Stimulated activated naive CD8-positive, alpha-beta T cell treated with anti-CD3 and anti-CD28 coated beads, Interleukin-15, Interleukin-2, amounts not matched to agents 100 U/mL and 50 U/mL, for 24 hours (primary cell): ENCODE measurements at regions not wholly inside any gene's neighbourhood (a gene's known extent, or its start where the extent isn't known, plus 50 kb on each side); places are given as distances from the start of the nearest gene placed in this dataset.
"Not testable (repeated sequence)": the region's sequence is repeated elsewhere in the genome, so short reads cannot be mapped to it uniquely, and the experiment has no call there.

Experiments used
- ATAC-seq: fragments of 150-1000 bp; cut with Tn5 transposase; one replicate; pipeline ENCODE4 v1.10.0; 2021
- DNase-seq: peaks from one replicate; pipeline ENCODE4 v3.0.0; 2021

DNA sequence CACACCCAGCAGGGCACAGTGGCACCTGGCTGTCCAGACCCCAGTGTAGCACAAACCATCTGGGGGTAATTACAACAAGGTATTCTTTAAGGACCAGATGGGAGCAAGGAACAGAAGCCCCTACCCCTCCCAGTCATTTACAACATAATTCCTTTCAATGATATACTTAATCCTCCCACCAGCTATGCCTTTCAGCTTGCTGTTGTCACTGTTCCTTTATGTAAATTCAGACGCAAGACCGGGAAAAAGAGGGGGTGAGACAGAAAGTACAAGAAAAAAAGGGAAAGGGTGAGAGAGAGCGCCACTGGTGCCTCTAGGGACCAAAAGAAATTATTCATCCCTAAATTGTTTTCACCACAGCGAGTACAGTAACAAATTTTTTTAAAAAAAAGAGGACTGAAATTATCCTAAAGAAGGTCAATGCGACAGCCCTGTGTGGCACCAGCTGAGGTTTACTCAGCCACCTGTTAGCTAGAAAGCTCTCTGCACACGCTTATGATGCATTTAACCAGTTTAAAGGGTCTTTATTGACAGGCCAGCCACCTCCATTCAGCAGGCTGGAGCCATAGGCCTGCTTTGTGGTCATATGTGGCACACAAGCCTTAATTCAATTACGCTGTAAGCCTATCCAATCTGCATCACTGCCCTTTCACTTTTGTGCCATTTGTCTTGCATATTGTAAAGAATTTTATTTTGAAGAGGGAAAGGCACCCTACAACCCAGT lies 210.2 kb upstream of the ISL1 start:
- DNase-seq (no peak), ATAC-seq (no peak)

DNA sequence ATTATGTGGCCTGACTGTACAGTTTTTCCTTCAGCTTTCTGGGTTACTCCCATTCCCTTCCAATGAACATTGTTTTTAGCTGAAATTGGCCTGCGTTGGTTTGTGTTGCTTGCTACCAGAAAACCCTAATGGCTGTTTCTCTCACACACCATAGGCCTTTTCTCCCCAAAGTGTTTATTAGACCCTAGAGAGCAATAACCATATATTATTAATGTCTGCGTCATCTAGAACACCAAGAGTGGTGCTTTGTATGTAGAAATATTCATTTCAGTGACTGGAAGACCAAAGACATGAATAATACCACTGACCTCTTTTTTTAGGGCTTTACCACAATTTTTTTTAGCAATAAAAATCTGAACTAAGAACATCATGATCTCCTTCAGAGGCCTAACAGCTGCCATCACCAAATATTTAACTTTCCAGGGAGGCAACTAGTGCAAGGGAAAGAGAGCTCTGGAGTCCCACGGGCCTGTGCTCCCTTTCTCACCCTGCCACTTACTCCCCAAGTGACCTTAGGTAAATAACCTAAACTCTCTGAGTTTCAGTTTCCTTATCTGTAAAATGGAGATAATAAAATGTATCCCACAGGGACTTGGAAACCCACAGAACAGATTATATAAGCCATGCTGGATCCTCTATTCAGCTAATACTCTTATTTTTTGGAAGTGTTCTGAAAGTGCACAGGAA lies 201.9 kb upstream of the ISL1 start:
- ATAC-seq (no peak), DNase-seq (no peak)

DNA sequence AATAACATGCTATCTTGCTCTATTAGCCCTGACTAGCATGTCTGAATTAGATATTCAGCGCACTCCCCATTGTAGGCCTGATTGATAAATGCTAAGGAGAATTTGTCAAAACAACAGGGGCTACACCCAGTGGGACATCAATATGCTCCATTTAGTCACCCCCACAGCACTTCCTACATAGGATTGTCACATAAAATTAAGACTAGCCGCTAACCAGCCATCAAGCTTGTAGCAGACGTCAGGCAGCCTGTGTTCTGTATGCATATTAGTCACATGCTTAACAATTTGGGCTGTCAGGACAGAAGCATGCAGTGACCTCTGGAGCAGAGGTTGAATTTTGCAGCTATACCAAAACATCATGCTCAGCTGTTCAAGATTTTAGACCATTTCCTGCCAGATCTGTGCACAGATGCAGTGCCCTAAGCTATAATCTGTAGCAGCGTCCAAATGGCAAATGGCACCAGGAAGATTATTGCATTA lies 197.4 kb upstream of the ISL1 start:
- no peak for ATAC-seq

DNA sequence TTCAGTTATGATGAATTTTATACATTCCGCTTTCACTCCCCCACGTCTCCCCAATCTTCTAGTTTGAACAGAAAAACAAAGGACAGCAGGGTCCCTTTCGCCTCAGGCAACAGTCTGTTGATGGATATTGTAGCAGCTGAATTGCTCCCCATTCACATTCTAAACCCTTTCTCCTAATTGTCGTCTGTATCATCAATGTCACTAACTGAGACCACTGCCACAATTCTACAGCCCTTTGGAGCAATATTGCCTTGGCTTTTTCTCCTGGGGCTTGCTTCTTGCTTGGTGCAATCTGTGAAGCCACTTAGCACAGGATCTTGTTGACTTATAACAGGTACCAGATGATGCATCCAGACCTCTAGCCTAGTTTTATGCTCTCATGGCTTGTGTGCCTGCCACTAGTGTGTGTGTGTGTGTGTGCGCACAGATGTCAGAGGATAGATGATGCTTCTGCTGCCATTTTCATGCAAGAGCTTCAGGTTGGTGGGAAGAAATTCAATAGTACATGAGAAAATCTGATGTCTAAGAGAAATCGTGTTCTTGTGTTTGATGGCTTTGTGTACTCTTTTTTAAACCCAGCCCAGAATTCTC lies 195.2 kb upstream of the ISL1 start:
- ATAC-seq = no peak
- DNase-seq = no peak

More for the DNA sequence above, 197.4 kb upstream of the ISL1 start:
- no peak for DNase-seq

DNA sequence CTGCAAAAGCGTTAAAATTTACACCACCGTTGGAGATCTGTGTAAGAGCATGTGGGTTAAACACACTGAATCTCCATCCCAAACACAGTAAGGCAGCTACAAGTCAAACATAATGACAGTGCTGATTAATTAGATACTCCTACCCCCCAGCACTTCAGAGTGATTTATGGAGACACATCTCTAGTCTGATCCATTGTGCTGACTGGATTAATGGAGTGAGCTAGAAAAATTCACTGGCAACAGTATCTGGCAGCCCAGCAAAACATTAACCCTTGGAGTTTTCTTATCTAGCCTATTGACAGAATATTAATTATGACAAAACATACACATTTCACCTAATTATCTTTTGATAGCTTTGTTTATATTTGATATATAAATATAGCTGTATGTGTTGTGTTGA lies 188.6 kb upstream of the ISL1 start:
- ATAC-seq (no peak), DNase-seq (no peak)

DNA sequence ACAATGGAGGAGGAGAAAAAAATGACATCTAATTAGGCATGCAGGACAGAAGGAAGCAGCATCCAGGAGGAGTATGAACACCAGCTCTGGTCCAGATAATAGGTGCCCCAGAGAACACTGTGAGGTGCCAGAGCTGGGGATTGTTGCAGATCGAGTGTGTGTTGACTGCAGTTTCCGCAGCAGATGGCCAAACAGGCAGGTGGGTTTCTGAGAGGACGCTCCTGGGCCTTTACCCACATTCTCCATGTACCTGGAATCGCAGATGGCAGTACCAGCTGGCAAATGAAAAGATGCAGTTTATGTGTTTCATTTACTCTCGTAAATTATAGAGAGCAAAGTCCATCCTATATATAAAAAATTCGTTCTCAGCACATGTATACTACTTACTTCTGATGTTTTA lies 182.2 kb upstream of the ISL1 start:
- DNase-seq = no peak
- no peak for ATAC-seq

DNA sequence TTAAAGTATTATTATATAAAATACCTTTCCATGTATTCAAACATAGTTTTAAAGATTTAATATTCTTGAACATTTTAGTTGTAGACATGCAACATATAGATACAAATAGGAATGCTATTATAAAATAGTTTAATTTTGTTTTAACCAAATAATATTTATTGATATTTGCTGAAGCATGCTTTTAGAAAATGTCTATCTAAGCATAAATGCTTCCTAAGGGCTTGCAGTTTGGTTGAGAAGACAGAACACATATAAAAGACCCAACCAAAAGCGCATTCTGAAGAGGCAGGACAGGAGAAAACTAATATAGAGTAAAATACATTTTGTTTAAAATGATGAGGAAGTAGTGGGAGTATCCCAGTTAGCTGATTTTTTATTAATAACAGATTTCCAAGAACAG lies 181.5 kb upstream of the ISL1 start:
- DNase-seq = no peak
- ATAC-seq = no peak

DNA sequence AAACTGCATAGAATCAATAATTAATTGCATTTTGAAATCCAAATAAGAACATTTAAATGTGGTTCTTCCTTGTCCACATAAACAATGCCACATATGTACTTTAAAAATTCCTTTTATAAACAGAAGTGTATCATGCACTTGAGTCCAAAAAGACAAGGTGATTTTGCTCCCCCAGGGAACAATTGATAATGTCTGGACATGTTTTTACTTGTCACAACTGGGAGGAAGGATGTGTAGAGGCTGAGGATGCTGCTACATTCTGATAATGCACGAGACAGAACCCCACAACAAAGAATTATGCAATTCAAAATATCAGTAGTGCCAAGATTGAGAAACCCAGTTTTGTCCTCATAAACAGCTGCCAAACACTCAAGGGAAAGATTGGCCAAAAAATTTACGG lies 181.1 kb upstream of the ISL1 start:
- DNase-seq (no peak), ATAC-seq (no peak)

DNA sequence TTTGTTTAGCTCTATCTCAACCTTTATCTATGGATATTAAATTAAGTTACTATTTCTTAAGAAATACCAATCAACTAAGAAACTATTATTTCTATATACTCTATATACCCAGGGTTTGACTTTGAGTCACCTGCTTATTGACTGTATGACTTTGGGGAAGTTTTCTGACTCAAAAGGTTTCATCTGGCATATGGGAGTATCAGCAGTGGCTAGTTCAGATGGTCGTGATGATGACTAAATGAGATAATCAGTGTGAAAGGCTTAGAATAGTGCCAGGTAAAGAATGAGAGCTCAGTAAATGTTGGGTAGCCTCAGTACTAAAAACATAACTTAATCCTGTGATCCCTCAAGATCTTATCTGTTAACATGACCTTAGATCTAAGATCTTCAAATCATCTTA lies 179.7 kb upstream of the ISL1 start:
- DNase-seq (no peak), ATAC-seq (no peak)

DNA sequence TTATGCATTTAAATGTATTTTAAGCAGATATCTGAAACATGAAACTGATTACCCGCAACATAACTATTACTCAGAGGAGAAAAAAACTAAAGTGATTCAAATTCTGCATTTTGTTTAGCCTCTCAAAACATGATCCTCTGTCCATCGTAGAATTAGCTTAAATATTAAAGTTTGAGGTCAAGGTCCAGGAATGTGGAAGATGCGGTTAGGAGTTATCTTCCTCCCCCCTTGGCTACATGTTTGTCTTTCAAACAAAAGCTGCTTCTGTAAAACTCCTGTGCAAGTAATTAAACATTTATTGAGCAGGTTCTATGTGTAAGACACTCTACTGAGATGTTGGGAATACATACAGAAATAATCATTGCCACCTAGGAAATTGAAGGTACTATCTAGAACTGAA lies 175.0 kb upstream of the ISL1 start:
- DNase-seq = no peak

DNA sequence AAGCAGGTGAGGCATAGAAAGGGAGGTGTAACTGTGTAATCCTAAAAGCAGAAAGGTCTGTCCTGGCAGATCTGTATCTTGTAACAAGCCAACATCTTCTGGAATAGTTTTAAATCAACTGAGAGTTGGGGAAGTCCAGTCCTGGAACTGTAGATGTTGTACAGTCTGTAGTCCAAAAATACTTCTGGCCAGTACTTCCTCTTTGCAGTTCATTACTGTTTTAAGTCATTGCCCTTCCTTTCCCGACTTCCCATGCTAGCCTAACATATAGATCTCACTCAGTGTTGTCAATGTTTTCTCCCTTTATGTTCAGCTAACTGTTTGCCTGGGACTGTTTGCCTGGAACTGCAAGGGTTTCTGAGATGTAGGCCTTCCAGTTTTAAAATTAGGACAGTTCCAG lies 168.5 kb upstream of the ISL1 start:
- ATAC-seq = no peak

More for the DNA sequence above, 175.0 kb upstream of the ISL1 start:
- ATAC-seq = no peak

DNA sequence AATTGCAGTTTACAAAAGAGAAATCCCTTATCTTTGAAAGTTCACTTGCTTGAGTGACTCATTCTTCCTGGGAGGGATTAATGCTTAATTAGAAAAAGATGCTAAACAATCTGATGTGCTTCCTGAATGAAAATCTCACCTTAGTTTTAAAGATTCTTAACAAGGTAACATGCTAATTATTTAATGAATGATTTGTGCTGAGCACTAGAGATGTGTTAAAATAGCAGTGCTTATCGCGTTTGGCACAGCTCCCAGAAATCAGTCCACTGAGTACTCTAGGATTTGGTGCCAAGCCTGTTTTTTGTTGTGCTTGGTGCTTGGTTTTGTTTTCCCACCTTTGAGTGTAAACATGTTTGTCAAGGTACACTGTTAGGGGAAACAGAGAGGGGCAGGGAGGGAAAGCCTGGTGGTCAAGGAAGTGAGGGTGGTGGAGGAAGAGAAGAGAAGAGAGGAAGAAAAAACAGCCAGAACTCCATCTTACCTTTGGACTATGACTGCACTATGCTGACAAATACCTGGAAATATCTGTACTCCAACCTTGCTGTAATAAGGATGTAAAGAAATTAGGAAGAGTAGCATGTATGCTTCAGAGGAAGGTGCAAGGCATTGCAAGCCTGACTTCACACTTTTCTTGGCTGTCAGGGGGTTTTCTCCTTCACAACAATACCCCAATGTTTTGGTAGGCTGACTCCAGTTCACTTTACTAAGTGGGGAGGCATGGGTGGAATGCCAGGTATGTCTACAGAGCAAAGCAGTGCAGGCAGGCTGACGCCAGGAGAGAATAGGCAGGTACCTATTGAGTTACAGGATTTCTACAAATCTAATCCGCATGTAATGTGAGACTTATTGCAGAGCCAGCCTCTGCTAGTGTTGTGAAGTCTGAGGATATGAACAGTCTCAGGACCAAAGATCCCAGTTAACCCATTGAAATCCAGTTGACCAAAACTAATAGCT lies 157.2 kb upstream of the ISL1 start:
- ATAC-seq = no peak
- no peak for DNase-seq

More for the DNA sequence above, 168.5 kb upstream of the ISL1 start:
- no peak for DNase-seq

DNA sequence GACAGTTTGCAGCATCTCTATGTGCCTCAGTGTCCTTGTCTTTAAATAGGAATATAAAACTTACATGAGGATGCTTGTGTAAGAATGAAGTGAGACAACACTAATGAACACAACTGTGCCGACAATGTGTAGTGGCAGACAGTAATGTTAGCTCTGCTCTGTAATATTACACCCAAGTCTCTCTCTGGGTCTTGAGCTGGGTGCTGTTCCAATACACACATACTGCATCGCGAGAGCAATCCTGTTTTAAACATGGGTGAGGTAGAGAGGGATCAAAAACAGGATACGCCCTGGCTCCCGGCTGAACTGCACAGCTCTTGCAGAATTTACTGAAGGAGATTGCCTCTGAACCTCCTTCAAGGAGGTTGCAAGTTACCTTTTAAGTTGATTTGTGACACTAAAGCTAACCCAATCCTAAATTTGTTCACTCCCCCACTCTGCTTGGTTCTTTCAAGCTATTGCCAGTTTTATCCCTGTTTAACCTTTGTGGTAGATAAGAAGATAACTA lies 155.2 kb upstream of the ISL1 start:
- DNase-seq = no peak
- no peak for ATAC-seq

DNA sequence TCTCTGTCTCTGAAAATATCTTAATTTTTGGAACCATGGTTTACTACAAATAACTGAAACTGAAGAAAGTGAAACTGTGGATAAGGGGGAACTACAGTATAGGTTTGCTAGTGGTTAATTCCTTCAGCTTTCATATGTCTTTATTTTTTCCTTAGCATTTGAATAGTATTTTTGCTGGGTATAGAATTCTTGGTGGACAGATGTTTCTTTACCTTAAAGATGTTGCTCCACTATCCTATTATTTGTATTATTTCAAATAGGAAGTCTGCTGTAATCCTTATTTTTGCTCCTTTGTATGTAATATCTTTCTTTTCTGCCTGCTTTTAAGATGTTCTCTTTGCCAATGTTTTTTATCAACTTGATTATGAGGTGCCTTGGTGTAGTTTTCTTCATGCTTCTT lies 152.9 kb upstream of the ISL1 start:
- DNase-seq (no peak), ATAC-seq (no peak)

DNA sequence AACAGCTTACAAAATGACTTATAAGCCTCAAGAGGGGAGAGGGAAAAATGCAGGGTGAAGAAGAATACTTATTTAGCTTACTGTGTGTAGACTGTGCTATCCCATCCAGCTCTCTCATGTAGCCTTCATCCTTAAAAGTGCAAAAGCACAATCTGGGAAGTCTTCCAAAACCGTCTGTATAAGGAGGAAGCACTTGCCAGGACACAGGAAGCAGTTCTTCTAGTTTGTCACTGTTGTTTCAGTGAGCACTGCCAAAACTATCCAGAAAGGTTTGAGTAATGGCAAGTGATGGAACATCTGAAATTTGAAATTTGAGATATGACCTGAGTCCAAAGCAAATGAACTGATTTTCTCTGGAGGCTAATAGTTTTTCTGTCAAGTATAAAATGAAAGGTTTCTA lies 140.8 kb upstream of the ISL1 start:
- ATAC-seq = no peak
- DNase-seq = no peak

DNA sequence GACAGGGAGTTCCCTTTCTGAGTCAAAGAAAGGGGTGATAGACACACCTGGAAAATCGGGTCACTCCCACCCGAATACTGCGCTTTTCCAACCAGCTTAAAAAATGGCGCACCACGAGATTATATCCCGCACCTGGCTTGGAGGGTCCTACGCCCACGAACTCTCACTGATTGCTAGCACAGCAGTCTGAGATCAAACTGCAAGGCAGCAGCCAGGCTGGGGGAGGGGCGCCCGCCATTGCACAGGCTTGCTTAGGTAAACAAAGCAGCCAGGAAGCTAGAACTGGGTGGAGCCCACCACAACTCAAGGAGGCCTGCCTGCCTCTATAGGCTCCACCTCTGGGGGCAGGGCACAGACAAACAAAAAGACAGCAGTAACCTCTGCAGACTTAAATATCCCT lies 132.3 kb upstream of the ISL1 start:
- ATAC-seq, DNase-seq: not testable (repeated sequence)

DNA sequence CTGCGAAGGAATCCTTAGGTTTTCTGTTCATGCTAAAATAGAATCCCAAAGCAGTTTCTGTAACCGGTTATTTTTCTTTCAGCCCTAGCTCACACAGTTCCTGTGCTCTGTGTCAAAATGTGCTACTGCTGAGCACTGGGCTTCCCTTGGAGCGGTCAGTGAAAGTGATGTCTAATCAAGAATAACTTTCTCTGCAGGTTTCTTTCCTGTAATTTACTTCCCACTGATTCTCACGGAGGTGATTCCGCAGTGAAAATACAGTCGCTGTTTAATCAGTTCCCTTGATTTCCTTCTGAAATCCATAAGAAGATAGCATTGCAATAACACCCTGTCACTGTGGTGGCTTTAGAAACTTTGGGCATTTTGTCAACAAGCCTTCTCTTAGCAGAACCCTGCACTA lies 112.0 kb upstream of the ISL1 start:
- DNase-seq = no peak
- ATAC-seq = no peak

DNA sequence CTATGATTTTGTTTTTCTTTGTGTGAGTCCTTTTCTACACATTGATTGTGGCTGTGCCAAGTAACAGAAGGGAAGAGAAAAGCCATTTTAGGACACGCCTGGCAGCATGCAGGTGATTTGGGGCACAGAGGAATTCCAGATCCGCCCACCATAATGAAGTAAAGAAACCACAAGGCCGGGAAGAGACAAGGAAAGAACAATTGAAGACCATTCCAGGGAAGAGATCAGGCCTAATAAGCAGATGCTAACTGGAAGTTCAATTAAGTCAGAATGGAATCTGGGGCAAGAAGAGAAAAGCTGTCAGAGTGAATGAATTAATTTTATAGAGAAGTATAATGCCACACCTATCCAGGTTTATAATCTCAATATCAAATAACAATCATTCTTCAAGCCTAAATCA lies 110.2 kb upstream of the ISL1 start:
- no peak for DNase-seq
- no peak for ATAC-seq

DNA sequence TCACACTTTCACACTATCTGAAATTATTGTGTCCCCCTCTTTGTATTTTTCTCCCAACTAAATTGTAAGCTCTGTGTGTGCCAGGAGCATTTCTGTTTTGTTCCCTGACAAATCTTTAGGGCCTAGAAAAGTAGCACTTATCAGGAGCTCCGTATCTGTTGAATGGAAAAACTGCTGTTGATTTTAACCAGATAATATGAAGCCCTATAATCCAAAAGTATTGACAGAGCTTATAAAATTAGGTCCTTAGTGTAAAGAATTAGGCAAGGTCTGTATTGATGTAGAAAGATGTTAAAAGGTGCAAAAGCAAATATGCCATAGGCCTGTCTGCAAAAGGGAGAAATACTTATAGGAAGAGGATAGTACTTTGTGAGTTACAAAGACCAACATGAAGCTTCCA lies 109.4 kb upstream of the ISL1 start:
- ATAC-seq = no peak
- DNase-seq = no peak

DNA sequence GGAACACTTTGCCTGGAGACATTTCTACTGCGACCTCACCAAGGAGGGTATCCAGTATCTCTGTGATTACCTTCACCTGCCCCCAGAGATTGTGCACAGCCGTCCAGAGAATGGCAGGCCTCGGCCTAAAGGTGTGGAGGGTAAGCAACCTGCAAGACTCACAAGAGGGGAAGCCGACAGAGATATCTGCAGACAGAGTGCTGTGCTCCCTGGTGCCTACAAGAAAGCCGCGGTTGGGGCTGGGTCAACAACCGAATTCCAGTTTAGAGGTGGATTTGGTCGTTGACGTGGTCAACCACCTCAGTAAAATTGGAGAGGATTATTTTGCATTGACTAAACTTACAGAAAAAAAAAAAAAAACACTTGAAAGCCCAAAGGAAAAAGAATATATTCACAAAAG lies 107.8 kb upstream of the ISL1 start:
- ATAC-seq (no peak), DNase-seq (no peak)

DNA sequence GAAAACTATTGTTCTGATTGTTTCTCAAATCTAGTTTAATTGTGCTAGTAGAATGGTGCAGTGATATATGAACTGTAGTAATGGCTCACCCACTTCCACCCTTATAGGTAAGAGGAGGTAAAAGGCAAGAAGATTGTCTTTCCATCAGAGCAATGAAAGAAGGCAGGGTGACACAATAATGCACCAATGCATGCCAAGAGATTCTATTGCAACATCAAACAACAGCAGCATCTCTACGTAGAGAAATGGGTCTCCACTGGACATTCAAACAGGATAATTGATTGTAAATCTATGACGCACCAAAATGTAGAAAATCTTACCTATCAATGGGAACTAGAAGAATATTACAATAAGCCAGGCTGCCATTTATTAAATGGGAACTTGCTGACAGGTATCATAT lies 107.0 kb upstream of the ISL1 start:
- DNase-seq = no peak
- ATAC-seq = no peak

DNA sequence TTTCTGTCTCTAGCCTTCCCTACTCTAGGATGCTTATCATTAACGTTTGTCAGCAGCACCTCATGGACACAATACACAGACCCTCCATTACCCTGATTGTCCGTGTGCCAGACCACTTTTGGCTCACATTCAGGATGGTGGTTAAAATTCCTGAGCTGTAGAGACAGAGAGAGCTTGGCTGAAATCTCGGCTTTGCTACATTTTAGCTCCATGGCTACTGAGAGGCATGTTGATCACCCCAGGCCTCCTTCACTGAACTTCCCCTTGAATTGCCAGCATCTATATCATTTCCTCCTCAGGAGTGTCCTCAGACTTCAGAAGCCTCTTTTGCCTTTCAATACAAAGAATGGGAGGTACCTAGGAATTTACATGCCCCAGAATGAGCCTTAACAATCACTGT lies 104.7 kb upstream of the ISL1 start:
- ATAC-seq (no peak), DNase-seq (no peak)
